Kidney epithelial cell (primary cell): ENCODE measurements at regions not wholly inside any gene's neighbourhood (a gene's known extent, or its start where the extent isn't known, plus 50 kb on each side); places are given as distances from the start of the nearest gene placed in this dataset.

Source experiments
- DNase-seq: peaks from one replicate; pipeline ENCODE4 v3.0.0-alpha.2; 2010; ENCODE audit warnings: low read depth
- H3K27me3 ChIP-seq: 2 replicates; pipeline ENCODE4 v1.6.0; 2011; ENCODE audit warnings: low read length; ENCODE audit not compliant: control insufficient read depth, insufficient read depth
- H3K36me3 ChIP-seq: 2 replicates; pipeline ENCODE4 v1.5.1; 2011; ENCODE audit warnings: low read length; ENCODE audit not compliant: control insufficient read depth, insufficient read depth
- H3K4me3 ChIP-seq: 2 replicates; pipeline ENCODE4 v1.5.1; 2011; ENCODE audit warnings: low read depth, mild to moderate bottlenecking, control low read depth, low read length
- CTCF ChIP-seq: IDR thresholded peaks from 2 replicates; pipeline ENCODE4 v1.5.1; 2011; ENCODE audit warnings: mild to moderate bottlenecking, moderate library complexity, low read length, control low read depth, inconsistent platforms; ENCODE audit not compliant: insufficient read depth, poor library complexity, severe bottlenecking

- no peak overlapping the region for H3K4me3 ChIP-seq
- DNase-seq: no peak
- no peaks in the 10 kb centered on the region for H3K36me3 ChIP-seq
- TF ChIP-seq CTCF: no peak
- H3K27me3 ChIP-seq: no peaks in the 10 kb centered on the region
Observed at GRCh38 chr4:95625020-95625419, 76.2 kb upstream of the UNC5C start.

GRCh38 chr4:95619525-95620443, 71.0 kb upstream of the UNC5C start:
- no peaks in the 10 kb centered on the region for H3K27me3 ChIP-seq
- no peak for DNase-seq
- no peak overlapping the region for H3K4me3 ChIP-seq
- TF ChIP-seq CTCF: no peak
- H3K36me3 ChIP-seq: no peaks in the 10 kb centered on the region

GRCh38 chr4:95614684-95615205, 66.0 kb upstream of the UNC5C start:
- H3K27me3 ChIP-seq: no peaks in the 10 kb centered on the region
- no peak overlapping the region for H3K4me3 ChIP-seq
- no peak for TF ChIP-seq CTCF
- H3K36me3 ChIP-seq: no peaks in the 10 kb centered on the region
- DNase-seq: no peak

GRCh38 chr4:95610061-95610569, 61.3 kb upstream of the UNC5C start:
- TF ChIP-seq CTCF: no peak
- no peaks in the 10 kb centered on the region for H3K36me3 ChIP-seq
- no peak overlapping the region for H3K4me3 ChIP-seq
- H3K27me3 ChIP-seq: no peaks in the 10 kb centered on the region
- DNase-seq: no peak

- no peak for DNase-seq
- TF ChIP-seq CTCF: no peak
- Histone ChIP-seq H3K27me3 (no peaks in the 10 kb centered on the region), H3K36me3 (no peaks in the 10 kb centered on the region), H3K4me3 (no peak overlapping the region)
Observed at GRCh38 chr4:95606739-95607138, 58.0 kb upstream of the UNC5C start.

GRCh38 chr4:95603393-95603792, 54.6 kb upstream of the UNC5C start:
- TF ChIP-seq CTCF: no peak
- no peak for DNase-seq
- no peaks in the 10 kb centered on the region for H3K36me3 ChIP-seq

More at GRCh38 chr4:95603393-95603792, 54.6 kb upstream of the UNC5C start:
- H3K27me3 ChIP-seq: no peaks in the 10 kb centered on the region
- H3K4me3 ChIP-seq: no peak overlapping the region
